ENCODE measurements at regions not wholly inside any gene's neighbourhood (a gene's known extent, or its start where the extent isn't known, plus 50 kb on each side); places are given as distances from the start of the nearest gene placed in this dataset.
"Not testable (repeated sequence)": the region's sequence is repeated elsewhere in the genome, so short reads cannot be mapped to it uniquely, and the experiment has no call there.

- intact Hi-C loops (cut with DNase I), result no loop called here
- 54 to 66% (median 56%) methylated on average over 3 of the region's 3 CpGs for WGBS, 3 donors
Measured at GRCh38 chr13:87954091-87954490, 282.9 kb downstream of the SLITRK5 start.

GRCh38 chr13:87961546-87961945 is 290.4 kb downstream of the SLITRK5 start:
- Histone ChIP-seq H3K4me3 (no peak overlapping the region), H3K4me1 (ENCODE audit: insufficient read depth) (no peaks in the 10 kb centered on the region), H3K9me3 (no peaks in the 10 kb centered on the region), H3K27me3 (no peaks in the 10 kb centered on the region), H3K36me3 (no peaks in the 10 kb centered on the region), H3K27ac (no peak overlapping the region)
- TF ChIP-seq EP300 (IDR thresholded peaks at IDR 0.05) (no peak), POLR2A (IDR thresholded peaks at IDR 0.05) (no peak), CTCF (IDR thresholded peaks at IDR 0.05) (no peak)
- intact Hi-C loops (cut with DNase I), result no loop called here
- WGBS, 3 donors, result 79 to 88% (median 81%) methylated on average over 3 of the region's 3 CpGs
- no peak for DNase-seq

More at GRCh38 chr13:87954091-87954490, 282.9 kb downstream of the SLITRK5 start:
- Histone ChIP-seq H3K9me3 (no peaks in the 10 kb centered on the region), H3K4me3 (no peak overlapping the region), H3K36me3 (no peaks in the 10 kb centered on the region), H3K4me1 (ENCODE audit: insufficient read depth) (no peaks in the 10 kb centered on the region), H3K27ac (no peak overlapping the region), H3K27me3 (no peaks in the 10 kb centered on the region)
- DNase-seq, result no peak
- TF ChIP-seq CTCF (IDR thresholded peaks at IDR 0.05) (no peak), EP300 (IDR thresholded peaks at IDR 0.05) (no peak), POLR2A (IDR thresholded peaks at IDR 0.05) (no peak)

GRCh38 chr13:87972568-87972967 is 301.4 kb downstream of the SLITRK5 start:
- 74 to 81% (median 75%) methylated on average over 1 of the region's 1 CpG for WGBS, 3 donors
- intact Hi-C loops (cut with DNase I), result no loop called here
- no peak overlapping the region for H3K4me3 ChIP-seq
- DNase-seq, result no peak
- H3K27me3 ChIP-seq, result no peaks in the 10 kb centered on the region
- no peaks in the 10 kb centered on the region for H3K4me1 ChIP-seq (ENCODE audit: insufficient read depth)
- H3K36me3 ChIP-seq, result no peaks in the 10 kb centered on the region
- no peaks in the 10 kb centered on the region for H3K9me3 ChIP-seq
- TF ChIP-seq POLR2A (IDR thresholded peaks at IDR 0.05), result no peak
- TF ChIP-seq CTCF (IDR thresholded peaks at IDR 0.05), result no peak
- H3K27ac ChIP-seq, result no peak overlapping the region

- TF ChIP-seq POLR2A (IDR thresholded peaks at IDR 0.05), result no peak
- TF ChIP-seq CTCF (IDR thresholded peaks at IDR 0.05), result no peak
- TF ChIP-seq EP300 (IDR thresholded peaks at IDR 0.05), result no peak
- H3K36me3 ChIP-seq, result no peaks in the 10 kb centered on the region
- 70 to 82% (median 75%) methylated on average over 4 of the region's 4 CpGs for WGBS, 3 donors
Measured at GRCh38 chr13:87975035-87975434, 303.9 kb downstream of the SLITRK5 start.

GRCh38 chr13:87976650-87977049 is 305.5 kb downstream of the SLITRK5 start:
- DNase-seq; intact Hi-C loops (cut with DNase I); H3K4me1 ChIP-seq (ENCODE audit: insufficient read depth); H3K9me3 ChIP-seq; H3K4me3 ChIP-seq; H3K36me3 ChIP-seq; H3K27ac ChIP-seq; H3K27me3 ChIP-seq: not testable (repeated sequence)
- WGBS, 3 donors, result 95 to 97% (median 97%) methylated on average over 20 to 26 of the region's 26 CpGs

More at GRCh38 chr13:87975035-87975434, 303.9 kb downstream of the SLITRK5 start:
- Histone ChIP-seq H3K4me1 (ENCODE audit: insufficient read depth) (no peaks in the 10 kb centered on the region), H3K4me3 (no peak overlapping the region), H3K27ac (no peak overlapping the region), H3K9me3 (no peaks in the 10 kb centered on the region), H3K27me3 (no peaks in the 10 kb centered on the region)
- DNase-seq, result no peak
- intact Hi-C loops (cut with DNase I), result no loop called here

Measured in ovary (tissue), 7 donors.